ENCODE measurements at regions not wholly inside any gene's neighbourhood (a gene's known extent, or its start where the extent isn't known, plus 50 kb on each side); places are given as distances from the start of the nearest gene placed in this dataset.

GRCh38 chr20:63091901-63092659, 85.3 kb upstream of the BHLHE23 start:
- no peak overlapping the region for H3K4me3 ChIP-seq (ENCODE audit: low read length)
- no peak for DNase-seq (ENCODE audit: low read depth, low spot score)

GRCh38 chr20:63090682-63091571, 84.2 kb upstream of the BHLHE23 start:
- DNase-seq (ENCODE audit: low read depth, low spot score): no peak
- H3K4me3 ChIP-seq (ENCODE audit: low read length): no peak overlapping the region

- DNase-seq (ENCODE audit: low read depth, low spot score): no peak
- no peak overlapping the region for H3K4me3 ChIP-seq (ENCODE audit: low read length)
These were observed 83.3 kb upstream of the BHLHE23 start for GRCh38 chr20:63090052-63090451.

GRCh38 chr20:63089051-63089907, 82.5 kb upstream of the BHLHE23 start:
- H3K4me3 ChIP-seq (ENCODE audit: low read length): no peak overlapping the region
- DNase-seq (ENCODE audit: low read depth, low spot score): no peak

- no peak for DNase-seq (ENCODE audit: low read depth, low spot score)
These were observed 81.3 kb upstream of the BHLHE23 start for GRCh38 chr20:63087872-63088680.

GRCh38 chr20:63087236-63087871, 80.6 kb upstream of the BHLHE23 start:
- DNase-seq (ENCODE audit: low read depth, low spot score): no peak
- H3K4me3 ChIP-seq (ENCODE audit: low read length): no peak overlapping the region

More at GRCh38 chr20:63087872-63088680, 81.3 kb upstream of the BHLHE23 start:
- no peak overlapping the region for H3K4me3 ChIP-seq (ENCODE audit: low read length)

- H3K4me3 ChIP-seq (ENCODE audit: low read length): no peak overlapping the region
- DNase-seq (ENCODE audit: low read depth, low spot score): no peak
These were observed 79.9 kb upstream of the BHLHE23 start for GRCh38 chr20:63086421-63087235.

GRCh38 chr20:63085151-63085861, 78.5 kb upstream of the BHLHE23 start:
- DNase-seq (ENCODE audit: low read depth, low spot score): no peak
- no peak overlapping the region for H3K4me3 ChIP-seq (ENCODE audit: low read length)

- DNase-seq (ENCODE audit: low read depth, low spot score): no peak
These were observed 77.8 kb upstream of the BHLHE23 start for GRCh38 chr20:63084563-63084927.

GRCh38 chr20:63083831-63084562, 77.2 kb upstream of the BHLHE23 start:
- no peak for DNase-seq (ENCODE audit: low read depth, low spot score)
- H3K4me3 ChIP-seq (ENCODE audit: low read length): no peak overlapping the region

More at GRCh38 chr20:63084563-63084927, 77.8 kb upstream of the BHLHE23 start:
- no peak overlapping the region for H3K4me3 ChIP-seq (ENCODE audit: low read length)

- no peak overlapping the region for H3K4me3 ChIP-seq (ENCODE audit: low read length)
- DNase-seq (ENCODE audit: low read depth, low spot score): no peak
These were observed 76.4 kb upstream of the BHLHE23 start for GRCh38 chr20:63082939-63083735.

GRCh38 chr20:63082308-63082938, 75.7 kb upstream of the BHLHE23 start:
- no peak for DNase-seq (ENCODE audit: low read depth, low spot score)
- no peak overlapping the region for H3K4me3 ChIP-seq (ENCODE audit: low read length)

- no peak for DNase-seq (ENCODE audit: low read depth, low spot score)
- H3K4me3 ChIP-seq (ENCODE audit: low read length): no peak overlapping the region
These were observed 75.1 kb upstream of the BHLHE23 start for GRCh38 chr20:63081831-63082230.

- no peak for DNase-seq (ENCODE audit: low read depth, low spot score)
- no peak overlapping the region for H3K4me3 ChIP-seq (ENCODE audit: low read length)
These were observed 74.6 kb upstream of the BHLHE23 start for GRCh38 chr20:63081351-63081750.

- DNase-seq (ENCODE audit: low read depth, low spot score): no peak
- H3K4me3 ChIP-seq (ENCODE audit: low read length): no peak overlapping the region
These were observed 74.0 kb upstream of the BHLHE23 start for GRCh38 chr20:63080811-63081210.

Data from Jurkat, Clone E6-1 (cell line).